ENCODE measurements at regions not wholly inside any gene's neighbourhood (a gene's known extent, or its start where the extent isn't known, plus 50 kb on each side); places are given as distances from the start of the nearest gene placed in this dataset.

GRCh38 chr10:128568990-128569945, 443.0 kb upstream of the MKI67 start:
- H3K27ac ChIP-seq: no peak overlapping the region
- intact Hi-C loops (cut with DNase I): no loop called here
- H3K36me3 ChIP-seq: no peaks in the 10 kb centered on the region
- H3K4me1 ChIP-seq: no peaks in the 10 kb centered on the region
- H3K4me3 ChIP-seq: no peak overlapping the region
- no peaks in the 10 kb centered on the region for H3K9me3 ChIP-seq
- no peak for TF ChIP-seq CTCF (IDR thresholded peaks at IDR 0.05)
- H3K27me3 ChIP-seq: no peaks in the 10 kb centered on the region
- ATAC-seq (peak; percentile 17), DNase-seq (no peak)

- H3K4me3 ChIP-seq: no peak overlapping the region
- intact Hi-C loops (cut with DNase I): no loop called here
- H3K4me1 ChIP-seq: no peaks in the 10 kb centered on the region
- no peaks in the 10 kb centered on the region for H3K36me3 ChIP-seq
- no peaks in the 10 kb centered on the region for H3K9me3 ChIP-seq
- no peak overlapping the region for H3K27ac ChIP-seq
- ATAC-seq (no peak), DNase-seq (no peak)
- TF ChIP-seq CTCF (IDR thresholded peaks at IDR 0.05): no peak
- no peaks in the 10 kb centered on the region for H3K27me3 ChIP-seq
Observed at GRCh38 chr10:128570319-128570995, 444.2 kb upstream of the MKI67 start.

- H3K4me3 ChIP-seq: no peak overlapping the region
- H3K4me1 ChIP-seq: no peaks in the 10 kb centered on the region
- no peak overlapping the region for H3K27ac ChIP-seq
- no peaks in the 10 kb centered on the region for H3K36me3 ChIP-seq
- TF ChIP-seq CTCF (IDR thresholded peaks at IDR 0.05): no peak
- H3K27me3 ChIP-seq: no peaks in the 10 kb centered on the region
- intact Hi-C loops (cut with DNase I): no loop called here
- no peak for DNase-seq
- no peak for ATAC-seq
- H3K9me3 ChIP-seq: no peaks in the 10 kb centered on the region
Observed at GRCh38 chr10:128571071-128571470, 444.8 kb upstream of the MKI67 start.

- Histone ChIP-seq H3K36me3 (no peaks in the 10 kb centered on the region), H3K9me3 (no peaks in the 10 kb centered on the region), H3K4me3 (no peak overlapping the region), H3K27ac (no peak overlapping the region), H3K27me3 (no peaks in the 10 kb centered on the region), H3K4me1 (no peaks in the 10 kb centered on the region)
- ATAC-seq (peak; percentile 34), DNase-seq (no peak)
- intact Hi-C loops (cut with DNase I): no loop called here
- no peak for TF ChIP-seq CTCF (IDR thresholded peaks at IDR 0.05)
Observed at GRCh38 chr10:128571745-128572144, 445.5 kb upstream of the MKI67 start.

- no peaks in the 10 kb centered on the region for H3K36me3 ChIP-seq
- DNase-seq: no peak
- no peaks in the 10 kb centered on the region for H3K4me1 ChIP-seq
- no peak overlapping the region for H3K4me3 ChIP-seq
- no peaks in the 10 kb centered on the region for H3K27me3 ChIP-seq
- peak; percentile 11 for ATAC-seq
- intact Hi-C loops (cut with DNase I): no loop called here
- H3K27ac ChIP-seq: no peak overlapping the region
- H3K9me3 ChIP-seq: no peaks in the 10 kb centered on the region
- TF ChIP-seq CTCF (IDR thresholded peaks at IDR 0.05): no peak
Observed at GRCh38 chr10:128572696-128573095, 446.5 kb upstream of the MKI67 start.
